Left ventricle myocardium inferior (tissue), 1 donor: ENCODE measurements at regions not wholly inside any gene's neighbourhood (a gene's known extent, or its start where the extent isn't known, plus 50 kb on each side); places are given as distances from the start of the nearest gene placed in this dataset.

ENCODE experiments used
- DNase-seq: peaks from one replicate; pipeline ENCODE4 v3.0.0-alpha.2; 2020
- H3K27ac ChIP-seq: fragments of 200-600 bp; replicated peaks from 2 replicates; pipeline ENCODE4 v1.8.0; 2021
- H3K27me3 ChIP-seq: fragments of 200-600 bp; 2 replicates; pipeline ENCODE4 v1.8.0; 2021; ENCODE audit warnings: low read depth
- H3K36me3 ChIP-seq: fragments of 200-600 bp; 2 replicates; pipeline ENCODE4 v1.8.0; 2021
- H3K4me1 ChIP-seq: fragments of 200-600 bp; 2 replicates; pipeline ENCODE4 v1.8.0; 2021
- H3K4me3 ChIP-seq: fragments of 200-600 bp; 2 replicates; pipeline ENCODE4 v1.8.0; 2021; ENCODE audit warnings: mild to moderate bottlenecking, moderate library complexity
- H3K9me3 ChIP-seq: fragments of 200-600 bp; replicated peaks from 2 replicates; pipeline ENCODE4 v1.8.0; 2021
- intact Hi-C: fragments of 100-400 bp; cut with micrococcal nuclease; formaldehyde crosslinking; loops from one replicate; pipeline ENCODE4 v1.11.0; 2022
- TF ChIP-seq, protein P1 (sequence below): fragments of 200-600 bp; IDR thresholded peaks from 2 replicates; pipeline ENCODE4 v1.8.0; 2021; ENCODE audit warnings: antibody characterized with exemption, mild to moderate bottlenecking, borderline replicate concordance
- donor health status: DM: no; HTN: yes; CAD: no; lungs with severe emphysema.

DNA sequence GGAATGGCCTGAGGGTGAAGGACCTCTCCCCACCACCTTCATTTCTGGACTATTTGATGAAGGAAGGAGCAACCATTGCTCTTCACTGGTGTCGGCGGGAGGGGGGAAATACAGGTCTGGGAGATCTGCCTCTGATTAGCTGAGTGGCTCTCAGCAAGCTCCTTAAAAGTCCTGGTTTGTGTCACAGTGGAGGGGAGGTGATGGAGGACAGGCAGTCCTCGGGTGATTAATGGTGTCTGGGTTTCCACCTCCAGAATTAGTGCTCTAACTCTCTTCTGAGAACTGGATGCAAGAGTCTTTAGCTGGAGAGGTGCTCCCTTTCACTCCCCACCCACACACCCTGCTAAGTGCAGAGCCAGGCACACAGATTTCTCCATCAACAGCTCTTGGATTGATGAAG is 83.2 kb downstream of the TTC32 start:
- intact Hi-C loops, result no loop called here
- H3K27me3 ChIP-seq, result no peaks in the 10 kb centered on the region
- H3K36me3 ChIP-seq, result no peaks in the 10 kb centered on the region
- DNase-seq, result no peak
- no peaks in the 10 kb centered on the region for H3K9me3 ChIP-seq
- peaks cover 20% of the 10 kb centered on the region for H3K4me1 ChIP-seq
- no peak overlapping the region for H3K27ac ChIP-seq
- no peak overlapping the region for H3K4me3 ChIP-seq
- TF ChIP-seq, protein P1, sequence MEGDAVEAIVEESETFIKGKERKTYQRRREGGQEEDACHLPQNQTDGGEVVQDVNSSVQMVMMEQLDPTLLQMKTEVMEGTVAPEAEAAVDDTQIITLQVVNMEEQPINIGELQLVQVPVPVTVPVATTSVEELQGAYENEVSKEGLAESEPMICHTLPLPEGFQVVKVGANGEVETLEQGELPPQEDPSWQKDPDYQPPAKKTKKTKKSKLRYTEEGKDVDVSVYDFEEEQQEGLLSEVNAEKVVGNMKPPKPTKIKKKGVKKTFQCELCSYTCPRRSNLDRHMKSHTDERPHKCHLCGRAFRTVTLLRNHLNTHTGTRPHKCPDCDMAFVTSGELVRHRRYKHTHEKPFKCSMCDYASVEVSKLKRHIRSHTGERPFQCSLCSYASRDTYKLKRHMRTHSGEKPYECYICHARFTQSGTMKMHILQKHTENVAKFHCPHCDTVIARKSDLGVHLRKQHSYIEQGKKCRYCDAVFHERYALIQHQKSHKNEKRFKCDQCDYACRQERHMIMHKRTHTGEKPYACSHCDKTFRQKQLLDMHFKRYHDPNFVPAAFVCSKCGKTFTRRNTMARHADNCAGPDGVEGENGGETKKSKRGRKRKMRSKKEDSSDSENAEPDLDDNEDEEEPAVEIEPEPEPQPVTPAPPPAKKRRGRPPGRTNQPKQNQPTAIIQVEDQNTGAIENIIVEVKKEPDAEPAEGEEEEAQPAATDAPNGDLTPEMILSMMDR, result no peak

- Histone ChIP-seq H3K4me3 (no peak overlapping the region), H3K36me3 (no peaks in the 10 kb centered on the region), H3K9me3 (no peaks in the 10 kb centered on the region), H3K4me1 (peaks cover 20% of the 10 kb centered on the region), H3K27me3 (no peaks in the 10 kb centered on the region), H3K27ac (no peak overlapping the region)
- DNase-seq, result no peak
- intact Hi-C loops, result no loop called here
- TF ChIP-seq, protein P1, result no peak
Measured at GRCh38 chr2:19818039-19818438, 83.7 kb downstream of the TTC32 start.

DNA sequence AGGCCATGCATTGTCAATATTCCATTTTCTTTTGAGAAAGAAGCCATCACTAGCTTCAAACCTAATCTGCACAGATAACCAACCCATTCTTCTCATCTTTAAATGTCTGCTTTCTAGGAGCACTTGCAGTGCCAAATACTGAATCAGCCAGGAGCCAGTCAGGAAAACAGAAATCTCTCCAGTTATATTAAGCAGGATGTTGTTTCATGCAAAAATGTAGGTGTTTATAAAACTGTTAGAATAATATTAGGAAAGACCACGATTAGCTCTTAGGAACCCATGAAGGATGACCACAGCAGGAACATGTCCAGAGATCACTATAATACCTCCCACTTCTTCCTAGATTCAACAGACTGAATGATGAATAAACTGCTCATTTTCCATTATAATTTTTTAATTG is 86.0 kb downstream of the TTC32 start:
- intact Hi-C loops, result no loop called here
- TF ChIP-seq, protein P1, result no peak
- no peak overlapping the region for H3K4me3 ChIP-seq
- no peak for DNase-seq
- H3K27ac ChIP-seq, result no peak overlapping the region
- peaks cover 31% of the 10 kb centered on the region for H3K4me1 ChIP-seq
- H3K36me3 ChIP-seq, result no peaks in the 10 kb centered on the region
- no peaks in the 10 kb centered on the region for H3K9me3 ChIP-seq
- no peaks in the 10 kb centered on the region for H3K27me3 ChIP-seq

DNA sequence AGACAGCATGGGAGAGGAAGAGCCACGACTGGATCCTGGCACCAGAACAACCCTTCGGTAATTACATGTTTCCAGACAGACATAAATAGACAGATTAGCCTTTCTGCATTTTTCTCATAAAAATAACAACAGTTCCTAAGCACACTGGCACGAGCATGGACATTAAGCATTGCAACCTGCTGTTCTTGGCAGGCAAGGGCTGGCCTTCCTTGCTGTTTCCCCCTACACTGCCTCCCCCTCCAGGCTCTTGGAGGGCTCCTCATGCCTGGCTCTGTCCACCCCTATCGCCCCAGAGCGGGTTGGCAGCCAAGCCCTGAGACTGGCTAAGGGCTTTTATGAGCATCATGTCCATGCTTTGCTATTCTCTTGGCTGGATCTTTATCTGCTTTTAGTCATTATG is 89.6 kb downstream of the TTC32 start:
- H3K9me3 ChIP-seq, result no peaks in the 10 kb centered on the region

DNA sequence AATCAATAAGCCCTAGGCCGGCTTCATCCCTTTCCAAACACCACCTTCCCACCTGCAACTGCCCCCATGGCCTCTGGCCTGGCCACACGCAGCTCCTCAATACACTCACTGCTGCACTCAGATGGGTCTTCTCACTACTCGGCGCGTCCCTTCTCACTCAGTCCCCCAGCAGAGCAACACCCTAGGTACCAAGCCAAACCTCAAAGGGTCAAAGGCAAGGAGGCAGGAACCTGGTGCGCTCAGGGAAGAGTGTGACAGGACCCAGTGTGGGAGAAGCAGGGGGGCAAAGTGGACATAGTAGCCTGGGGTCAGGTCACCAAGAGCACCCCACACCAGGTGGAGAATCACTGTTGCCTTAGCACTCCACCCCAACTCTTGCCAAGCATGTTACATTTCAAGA is 90.6 kb downstream of the TTC32 start:
- Histone ChIP-seq H3K27me3 (no peaks in the 10 kb centered on the region), H3K36me3 (no peaks in the 10 kb centered on the region), H3K4me3 (no peak overlapping the region), H3K9me3 (no peaks in the 10 kb centered on the region), H3K4me1 (peaks cover 26% of the 10 kb centered on the region), H3K27ac (no peak overlapping the region)
- intact Hi-C loops, result no loop called here
- TF ChIP-seq, protein P1, result no peak
- DNase-seq, result no peak

More for the DNA sequence above, 89.6 kb downstream of the TTC32 start:
- Histone ChIP-seq H3K27ac (no peak overlapping the region), H3K4me3 (no peak overlapping the region), H3K27me3 (no peaks in the 10 kb centered on the region), H3K4me1 (peaks cover 18% of the 10 kb centered on the region), H3K36me3 (no peaks in the 10 kb centered on the region)
- intact Hi-C loops, result no loop called here
- DNase-seq, result peak; percentile 27
- TF ChIP-seq, protein P1, result no peak

DNA sequence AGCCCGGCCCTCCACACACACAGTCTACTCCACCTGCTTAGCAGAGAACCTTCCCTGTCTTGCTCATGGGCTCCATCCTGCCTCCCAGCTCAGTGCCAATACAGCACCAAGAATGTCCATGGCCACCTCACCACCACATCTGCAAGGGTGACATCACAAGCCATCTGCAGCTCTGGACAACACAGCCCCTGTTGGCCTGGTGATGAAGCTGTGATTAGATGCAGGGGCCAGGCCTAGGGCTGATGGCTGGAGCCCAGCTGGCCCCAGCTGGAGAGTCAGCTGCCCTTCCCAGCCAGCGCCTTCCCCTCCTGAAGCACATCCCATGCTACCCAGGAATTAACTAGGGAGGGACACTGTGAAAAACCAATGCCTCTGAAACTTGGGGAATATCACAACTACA is 91.1 kb downstream of the TTC32 start:
- H3K27ac ChIP-seq, result peak overlapping the region; percentile 8
- no peaks in the 10 kb centered on the region for H3K36me3 ChIP-seq
- H3K9me3 ChIP-seq, result no peaks in the 10 kb centered on the region
- no peak overlapping the region for H3K4me3 ChIP-seq
- no peaks in the 10 kb centered on the region for H3K27me3 ChIP-seq
- TF ChIP-seq, protein P1, result no peak
- peaks cover 29% of the 10 kb centered on the region for H3K4me1 ChIP-seq
- intact Hi-C loops, result no loop called here
- DNase-seq, result peak; percentile 44
